GM19452 (cell line): ENCODE measurements at regions not wholly inside any gene's neighbourhood (a gene's known extent, or its start where the extent isn't known, plus 50 kb on each side); places are given as distances from the start of the nearest gene placed in this dataset.
"Not testable (repeated sequence)": the region's sequence is repeated elsewhere in the genome, so short reads cannot be mapped to it uniquely, and the experiment has no call there.

Experiments used
- ATAC-seq: cut with Tn5 transposase; IDR thresholded peaks from one replicate; pipeline ENCODE4 v1.9.1; 2021; ENCODE audit not compliant: unreplicated experiment

DNA sequence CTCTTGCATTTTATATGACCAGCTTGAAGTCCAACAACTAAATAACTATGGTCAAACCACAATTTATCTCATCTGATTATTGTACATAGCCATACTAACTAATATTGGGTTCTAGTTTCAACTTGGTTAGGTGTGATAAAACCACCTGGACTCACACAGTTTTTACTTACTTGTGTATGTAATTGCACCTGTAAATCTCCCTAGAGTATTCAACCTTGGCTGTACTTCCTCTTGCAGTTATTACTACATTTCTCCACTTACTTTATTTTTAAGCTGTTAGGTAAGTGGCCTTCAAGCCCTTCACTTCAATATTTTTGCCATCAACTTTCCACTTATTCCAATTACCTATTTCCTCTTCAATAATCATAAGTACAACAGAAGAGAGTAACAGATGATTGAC is 115.8 kb upstream of the ANKRD50 start:
- ATAC-seq: no peak

DNA sequence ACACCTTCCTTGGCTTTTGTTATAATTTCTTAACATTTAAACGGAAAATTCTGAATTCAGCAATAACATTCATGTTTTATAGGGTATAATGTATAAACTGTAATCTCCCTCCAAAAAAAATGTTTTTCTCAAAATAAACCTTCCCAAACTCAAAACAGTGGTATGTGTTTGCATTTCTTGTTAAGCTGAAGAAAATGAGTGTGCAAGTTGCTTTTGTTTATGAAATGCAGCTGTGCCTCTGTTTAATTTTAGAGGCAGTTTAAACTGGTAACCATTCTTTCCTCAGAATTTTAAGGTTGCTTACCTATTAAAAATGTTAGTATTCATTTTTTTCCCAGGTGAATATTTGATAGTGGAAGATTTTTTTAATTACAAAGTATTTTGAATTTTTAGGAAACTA is 105.0 kb upstream of the ANKRD50 start:
- no peak for ATAC-seq

DNA sequence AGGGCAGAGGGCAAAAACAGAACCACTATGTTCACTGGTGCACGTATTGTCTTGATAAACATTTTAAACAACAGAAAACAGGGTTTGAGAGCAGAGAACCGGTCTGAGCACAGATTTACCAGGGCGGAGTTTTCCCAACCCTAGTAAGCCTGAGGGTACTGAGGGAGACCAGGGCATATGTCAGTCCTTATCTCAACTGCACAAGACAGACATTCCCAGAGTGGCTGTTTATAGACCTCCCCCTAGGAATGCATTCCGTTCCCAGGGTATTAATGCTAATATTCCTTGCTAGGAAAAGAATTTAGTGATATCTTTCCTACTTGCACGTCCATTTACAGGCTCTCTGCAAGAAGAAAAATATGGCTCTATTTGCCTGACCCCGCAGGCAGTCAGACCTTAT is 99.7 kb upstream of the ANKRD50 start:
- not testable (repeated sequence) for ATAC-seq

- ATAC-seq: no peak
Observed at GRCh38 chr4:124810827-124811226, 98.3 kb upstream of the ANKRD50 start.

GRCh38 chr4:124807421-124807820 is 94.9 kb upstream of the ANKRD50 start:
- no peak for ATAC-seq

GRCh38 chr4:124806403-124806802 is 93.9 kb upstream of the ANKRD50 start:
- no peak for ATAC-seq

- ATAC-seq: peak; percentile 84
Observed at GRCh38 chr4:124804584-124804983, 92.1 kb upstream of the ANKRD50 start.

- ATAC-seq: peak; percentile 11
Observed at GRCh38 chr4:124804041-124804440, 91.5 kb upstream of the ANKRD50 start.

GRCh38 chr4:124803641-124804040 is 91.1 kb upstream of the ANKRD50 start:
- ATAC-seq: no peak

- no peak for ATAC-seq
Observed at GRCh38 chr4:124803026-124803425, 90.5 kb upstream of the ANKRD50 start.

GRCh38 chr4:124797223-124797622 is 84.7 kb upstream of the ANKRD50 start:
- ATAC-seq: no peak

DNA sequence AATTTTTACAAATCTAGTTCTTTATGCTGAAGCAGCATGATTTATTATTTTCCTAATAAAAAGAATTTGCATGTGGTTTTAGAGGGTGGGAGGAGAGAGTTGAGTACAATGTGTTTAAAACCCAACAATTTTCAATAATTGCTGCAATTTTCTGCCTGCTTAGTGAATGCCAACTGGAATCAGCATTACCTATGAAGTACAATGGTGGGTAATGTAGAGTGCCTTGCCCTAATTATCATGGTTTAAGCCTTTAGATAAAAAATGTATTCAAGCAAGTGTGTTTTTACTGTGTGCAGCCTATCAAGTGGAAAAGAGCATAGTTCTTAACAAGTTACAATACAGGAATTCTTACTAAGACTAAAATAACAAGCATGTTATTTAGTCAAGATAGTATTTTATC is 77.9 kb upstream of the ANKRD50 start:
- no peak for ATAC-seq

DNA sequence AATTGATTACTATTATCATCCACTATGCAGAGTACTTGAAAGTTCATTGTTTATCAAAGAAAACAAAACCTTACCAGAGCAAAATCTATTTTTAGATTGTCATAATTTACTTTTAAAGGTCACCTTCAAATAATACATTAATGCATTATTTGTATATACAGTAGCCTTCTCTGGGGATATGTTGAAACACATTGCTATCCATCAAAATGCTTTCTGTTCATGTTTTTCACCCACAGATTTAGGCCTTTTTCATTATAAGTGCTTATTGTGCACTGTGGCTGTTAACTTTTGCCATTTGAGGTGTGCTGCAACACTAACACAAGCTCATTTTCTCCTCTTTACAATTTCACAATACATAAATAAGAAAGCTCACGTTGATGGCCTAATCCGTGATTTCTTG is 74.1 kb upstream of the ANKRD50 start:
- no peak for ATAC-seq

DNA sequence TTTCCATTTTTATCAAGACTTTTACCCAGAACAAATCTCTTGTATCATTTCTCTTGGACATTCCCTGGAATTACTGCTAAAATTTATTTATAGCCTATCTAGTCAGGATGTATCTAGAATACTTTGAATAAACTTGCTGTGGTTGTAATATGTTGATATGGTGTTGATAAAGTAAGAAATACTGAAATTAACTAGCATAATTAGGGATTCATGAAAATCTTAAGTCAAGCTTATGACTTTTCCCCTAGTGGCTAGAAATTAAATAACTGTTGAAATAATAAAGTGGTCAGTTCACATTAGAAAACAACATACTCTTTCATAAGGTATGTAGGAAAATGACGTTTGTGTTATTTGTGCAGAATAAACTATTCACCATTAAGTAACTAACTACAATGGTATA is 73.1 kb upstream of the ANKRD50 start:
- ATAC-seq: no peak

DNA sequence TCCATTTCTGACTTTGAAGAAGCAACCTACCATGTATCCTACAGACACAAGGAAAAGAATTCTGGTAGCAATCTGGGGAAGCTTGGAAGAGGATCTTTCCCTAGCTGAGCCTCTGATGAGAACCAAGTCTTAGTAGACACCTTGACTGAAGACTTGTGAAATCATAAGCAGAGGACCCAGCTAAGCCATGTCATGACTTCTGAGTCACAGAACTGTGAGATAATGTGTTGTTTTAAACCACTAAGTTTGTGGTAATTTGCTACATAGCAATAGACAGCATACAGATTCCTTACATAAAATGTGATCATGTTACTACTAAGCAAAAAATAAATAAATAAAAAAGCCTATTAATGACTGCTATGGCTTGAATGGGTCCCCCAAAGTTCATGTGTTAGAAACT is 71.3 kb upstream of the ANKRD50 start:
- ATAC-seq: no peak

- ATAC-seq: no peak
Observed at GRCh38 chr4:124777007-124777406, 64.5 kb upstream of the ANKRD50 start.

DNA sequence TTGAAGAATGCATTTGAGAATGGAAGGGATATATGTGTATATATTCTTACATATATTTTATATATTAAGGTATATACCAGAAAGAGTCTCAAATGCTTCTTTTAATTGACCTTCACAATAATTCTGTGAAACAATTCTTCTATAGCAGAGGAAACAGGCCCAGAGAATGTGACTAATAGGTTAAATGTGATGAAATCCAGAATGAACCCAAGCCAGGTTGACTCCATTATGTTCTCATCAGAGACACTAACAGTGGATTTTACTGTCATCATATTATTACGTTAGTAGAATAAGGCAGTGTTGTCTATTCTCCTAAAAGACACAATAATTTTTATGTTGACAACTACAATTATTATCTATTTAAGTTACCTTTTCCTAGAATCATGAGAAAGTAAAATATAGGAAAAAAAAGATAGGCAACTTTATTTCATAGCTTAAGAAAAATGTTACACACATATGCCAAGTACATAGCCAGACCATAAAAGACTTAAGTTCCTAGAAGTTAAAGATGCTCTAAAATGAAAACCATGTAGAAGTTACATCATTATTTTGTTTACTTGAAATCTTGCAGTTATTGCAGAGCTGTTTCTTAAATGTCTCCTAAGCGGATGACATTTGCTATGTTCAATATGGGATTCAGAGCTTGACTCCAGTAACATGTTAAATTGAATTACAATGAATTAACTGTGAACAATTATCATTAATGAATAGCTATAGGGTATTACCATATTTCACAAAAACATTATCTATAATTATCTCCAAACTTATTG is 56.2 kb upstream of the ANKRD50 start:
- no peak for ATAC-seq

GRCh38 chr4:124762956-124763355 is 50.4 kb upstream of the ANKRD50 start:
- ATAC-seq: no peak
